Stimulated activated CD4-positive, alpha-beta T cell treated with anti-CD3 and anti-CD28 coated beads, TNF-alpha, amount 100 ng/mL, for 48 hours (primary cell): ENCODE measurements at regions not wholly inside any gene's neighbourhood (a gene's known extent, or its start where the extent isn't known, plus 50 kb on each side); places are given as distances from the start of the nearest gene placed in this dataset.
"Not testable (repeated sequence)": the region's sequence is repeated elsewhere in the genome, so short reads cannot be mapped to it uniquely, and the experiment has no call there.

Source experiments
- DNase-seq, 3 donors: peaks; one replicate each; pipeline ENCODE4 v3.0.0-alpha.2; 2020; ENCODE audit warnings: low read depth in 3 of 3

GRCh38 chr3:194941956-194942511 lies 256.4 kb downstream of the FAM43A start:
- DNase-seq: no peak

GRCh38 chr3:194944526-194944925 lies 258.8 kb downstream of the FAM43A start:
- no peak for DNase-seq

- DNase-seq: no peak
These were observed 259.8 kb downstream of the FAM43A start for GRCh38 chr3:194945508-194945907.

- DNase-seq: no peak
These were observed 260.4 kb downstream of the FAM43A start for GRCh38 chr3:194946091-194946490.

GRCh38 chr3:194949592-194949991 lies 263.9 kb downstream of the FAM43A start:
- DNase-seq: no peak

- no peak for DNase-seq
These were observed 265.4 kb downstream of the FAM43A start for GRCh38 chr3:194950906-194951628.

- DNase-seq: not testable (repeated sequence)
These were observed 265.9 kb downstream of the FAM43A start for GRCh38 chr3:194951629-194951920.

- DNase-seq: no peak
These were observed 266.4 kb downstream of the FAM43A start for GRCh38 chr3:194951931-194952582.

GRCh38 chr3:194952841-194953241 lies 267.2 kb downstream of the FAM43A start:
- no peak for DNase-seq

- no peak for DNase-seq
These were observed 267.6 kb downstream of the FAM43A start for GRCh38 chr3:194953291-194953690.

GRCh38 chr3:194955546-194955945 lies 269.9 kb downstream of the FAM43A start:
- no peak for DNase-seq

GRCh38 chr3:194955979-194956696 lies 270.5 kb downstream of the FAM43A start:
- DNase-seq: no peak

- DNase-seq: no peak
These were observed 271.2 kb downstream of the FAM43A start for GRCh38 chr3:194956697-194957396.

- DNase-seq: no peak
These were observed 272.1 kb downstream of the FAM43A start for GRCh38 chr3:194957743-194958240.

- DNase-seq: no peak
These were observed 273.5 kb downstream of the FAM43A start for GRCh38 chr3:194959217-194959616.

- not testable (repeated sequence) for DNase-seq
These were observed 274.0 kb downstream of the FAM43A start for GRCh38 chr3:194959666-194960065.

- DNase-seq: no peak
These were observed 274.9 kb downstream of the FAM43A start for GRCh38 chr3:194960446-194961032.

- DNase-seq: no peak
These were observed 275.5 kb downstream of the FAM43A start for GRCh38 chr3:194961149-194961548.

GRCh38 chr3:194961571-194961970 lies 275.9 kb downstream of the FAM43A start:
- DNase-seq: no peak

GRCh38 chr3:194962056-194962455 lies 276.4 kb downstream of the FAM43A start:
- no peak for DNase-seq

- no peak for DNase-seq
These were observed 279.1 kb downstream of the FAM43A start for GRCh38 chr3:194964809-194965208.
